ENCODE measurements at regions not wholly inside any gene's neighbourhood (a gene's known extent, or its start where the extent isn't known, plus 50 kb on each side); places are given as distances from the start of the nearest gene placed in this dataset.

GRCh38 chr20:23294671-23295070, 55.9 kb upstream of the NXT1 start:
- no peak for TF ChIP-seq CTCF (IDR thresholded peaks at IDR 0.05)
- no peak for TF ChIP-seq POLR2A (IDR thresholded peaks at IDR 0.05)

Data from right lobe of liver (tissue), 4 donors.